SU-DHL-6 (cell line): ENCODE measurements at regions not wholly inside any gene's neighbourhood (a gene's known extent, or its start where the extent isn't known, plus 50 kb on each side); places are given as distances from the start of the nearest gene placed in this dataset.

Experiments
- H2AFZ ChIP-seq: fragments of 200-600 bp; sonication (generic); 2 replicates; pipeline ENCODE4 v1.6.1; 2014; ENCODE audit warnings: low read depth, mild to moderate bottlenecking, moderate library complexity, mixed read lengths, antibody characterized with exemption, low read length; ENCODE audit not compliant: severe bottlenecking
- H3F3A ChIP-seq: fragments of 200-600 bp; shearing (Covaris generic); 2 replicates; pipeline ENCODE4 v1.6.0; 2016; ENCODE audit warnings: antibody characterized with exemption, mild to moderate bottlenecking; ENCODE audit not compliant: insufficient read depth
- H3K27ac ChIP-seq: fragments of 200-600 bp; sonication (generic); 2 replicates; pipeline ENCODE4 v1.5.1; 2016; ENCODE audit warnings: low read depth, mild to moderate bottlenecking, low read length, moderate library complexity, mixed read lengths
- H3K27me3 ChIP-seq: fragments of 200-600 bp; sonication (generic), shearing (Covaris generic); 2 replicates; pipeline ENCODE4 v1.6.0; 2014; ENCODE audit warnings: mild to moderate bottlenecking, low read length
- H3K36me3 ChIP-seq: fragments of 200-600 bp; sonication (generic); 2 replicates; pipeline ENCODE4 v1.6.1; 2014; ENCODE audit warnings: mild to moderate bottlenecking, low read length, mixed read lengths
- H3K4me2 ChIP-seq: fragments of 300-600, 200-600 bp; shearing (Covaris generic), sonication (generic); 2 replicates; pipeline ENCODE4 v1.6.0; 2014; ENCODE audit warnings: low read length, low read depth, mild to moderate bottlenecking; ENCODE audit not compliant: poor library complexity, severe bottlenecking
- H3K4me3 ChIP-seq: fragments of 200-600 bp; sonication (generic); 2 replicates; pipeline ENCODE4 v1.5.1; 2014; ENCODE audit warnings: antibody characterized with exemption, low read length, mild to moderate bottlenecking, mixed read lengths; ENCODE audit not compliant: insufficient read depth, poor library complexity, severe bottlenecking
- H3K79me2 ChIP-seq: fragments of 200-600 bp; sonication (generic); 2 replicates; pipeline ENCODE4 v1.6.1; 2014; ENCODE audit warnings: mild to moderate bottlenecking, low read length, moderate library complexity; ENCODE audit not compliant: insufficient read depth
- H3K9ac ChIP-seq: fragments of 200-600 bp; sonication (generic); 2 replicates; pipeline ENCODE4 v1.7.0; 2014; ENCODE audit warnings: mild to moderate bottlenecking, low read length
- H3K9me2 ChIP-seq: fragments of 200-600 bp; sonication (generic); replicated peaks from 2 replicates; pipeline ENCODE4 v1.6.1; 2014; ENCODE audit warnings: low read length; ENCODE audit not compliant: insufficient read depth
- H3K9me3 ChIP-seq: fragments of 200-600 bp; sonication (generic); 2 replicates; pipeline ENCODE4 v1.6.1; 2014; ENCODE audit warnings: low read length, mixed read lengths; ENCODE audit not compliant: insufficient read depth
- H4K20me1 ChIP-seq: fragments of 200-600 bp; sonication (generic); 2 replicates; pipeline ENCODE4 v1.6.1; 2014; ENCODE audit warnings: low read depth, mild to moderate bottlenecking, antibody characterized with exemption, low read length, moderate library complexity, mixed read lengths
- EZH2phosphoT487 ChIP-seq: fragments of 200-600 bp; sonication (generic), shearing (Covaris generic); conservative IDR thresholded peaks from 2 replicates; pipeline ENCODE4 v1.6.1; 2018; ENCODE audit warnings: mild to moderate bottlenecking, antibody characterized with exemption, low read length, moderate library complexity, mixed read lengths
- TF ChIP-seq, protein P1 (sequence below): fragments of 200-600 bp; sonication (generic); IDR thresholded peaks from one replicate; pipeline ENCODE4 v1.5.1; 2017; ENCODE audit warnings: antibody characterized with exemption, mild to moderate bottlenecking, low read length, moderate library complexity; ENCODE audit not compliant: insufficient read depth, poor library complexity, severe bottlenecking

DNA sequence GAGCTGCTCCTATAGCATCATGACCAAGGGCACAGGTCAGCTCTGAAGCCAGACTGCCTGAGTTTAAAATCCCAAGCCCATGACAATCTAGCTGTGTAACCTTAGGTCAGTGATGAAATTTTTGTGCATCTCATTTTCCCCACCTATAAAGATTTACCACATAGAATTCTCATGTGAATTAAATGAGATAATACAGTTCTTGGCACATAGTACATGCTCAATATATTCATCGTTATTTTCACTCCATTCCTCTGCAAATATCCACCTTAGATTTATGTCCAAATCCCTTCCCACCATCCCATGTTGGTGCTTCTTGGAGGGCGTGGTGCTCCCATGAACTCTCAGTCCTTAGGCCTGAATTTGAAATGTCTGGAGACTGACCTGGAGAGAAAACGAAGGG is 300.1 kb downstream of the TLE3 start:
- Histone ChIP-seq H4K20me1 (no peaks in the 10 kb centered on the region), H3K79me2 (no peaks in the 10 kb centered on the region), H3K9me3 (no peaks in the 10 kb centered on the region), H2AFZ (no peak overlapping the region), H3K4me3 (no peak overlapping the region), H3K27me3 (no peaks in the 10 kb centered on the region), H3K9me2 (no peaks in the 10 kb centered on the region), H3K27ac (no peak overlapping the region), H3F3A (no peaks in the 10 kb centered on the region), H3K4me2 (no peak overlapping the region), H3K36me3 (no peaks in the 10 kb centered on the region), H3K9ac (no peak overlapping the region)
- no peak for TF ChIP-seq EZH2phosphoT487
- TF ChIP-seq, protein P1, sequence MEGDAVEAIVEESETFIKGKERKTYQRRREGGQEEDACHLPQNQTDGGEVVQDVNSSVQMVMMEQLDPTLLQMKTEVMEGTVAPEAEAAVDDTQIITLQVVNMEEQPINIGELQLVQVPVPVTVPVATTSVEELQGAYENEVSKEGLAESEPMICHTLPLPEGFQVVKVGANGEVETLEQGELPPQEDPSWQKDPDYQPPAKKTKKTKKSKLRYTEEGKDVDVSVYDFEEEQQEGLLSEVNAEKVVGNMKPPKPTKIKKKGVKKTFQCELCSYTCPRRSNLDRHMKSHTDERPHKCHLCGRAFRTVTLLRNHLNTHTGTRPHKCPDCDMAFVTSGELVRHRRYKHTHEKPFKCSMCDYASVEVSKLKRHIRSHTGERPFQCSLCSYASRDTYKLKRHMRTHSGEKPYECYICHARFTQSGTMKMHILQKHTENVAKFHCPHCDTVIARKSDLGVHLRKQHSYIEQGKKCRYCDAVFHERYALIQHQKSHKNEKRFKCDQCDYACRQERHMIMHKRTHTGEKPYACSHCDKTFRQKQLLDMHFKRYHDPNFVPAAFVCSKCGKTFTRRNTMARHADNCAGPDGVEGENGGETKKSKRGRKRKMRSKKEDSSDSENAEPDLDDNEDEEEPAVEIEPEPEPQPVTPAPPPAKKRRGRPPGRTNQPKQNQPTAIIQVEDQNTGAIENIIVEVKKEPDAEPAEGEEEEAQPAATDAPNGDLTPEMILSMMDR, result no peak

DNA sequence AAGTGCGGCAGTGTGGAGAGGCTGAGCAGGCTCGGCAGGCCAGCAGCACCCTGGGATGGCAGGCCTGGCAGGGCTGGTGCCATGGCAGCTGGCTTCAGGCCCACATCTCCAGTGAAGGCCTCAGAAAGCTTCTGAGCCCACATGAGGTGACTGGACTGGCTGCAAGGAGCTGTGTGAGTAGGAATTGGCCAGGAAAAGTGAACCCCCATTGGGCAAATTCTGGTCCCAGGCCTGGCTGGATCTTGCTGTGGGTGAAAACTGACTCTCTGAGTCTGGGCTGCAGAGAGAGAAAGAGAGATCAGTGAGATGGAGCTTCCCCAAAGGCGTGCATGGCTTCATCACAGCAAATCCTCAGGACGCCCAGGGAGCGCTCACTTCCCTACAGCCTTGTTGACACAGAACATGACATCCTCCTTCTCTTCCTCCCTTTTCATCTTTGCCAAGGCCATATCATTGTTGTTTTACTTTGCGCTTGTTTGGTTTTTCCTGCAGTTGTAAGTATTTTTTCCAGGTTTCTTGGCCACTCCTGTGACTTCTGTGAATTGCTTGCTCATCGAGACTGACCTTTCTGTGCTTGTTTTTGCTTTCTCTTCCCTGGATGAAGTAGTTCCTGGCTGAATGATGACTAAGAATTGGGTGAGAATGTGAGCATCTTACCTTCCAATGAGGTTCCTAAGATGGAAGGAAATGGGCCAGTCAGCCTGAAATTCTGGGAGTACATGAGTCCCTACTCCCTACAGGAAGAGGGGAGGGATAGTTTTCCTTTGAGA is 299.1 kb downstream of the TLE3 start:
- no peaks in the 10 kb centered on the region for H3K36me3 ChIP-seq
- no peaks in the 10 kb centered on the region for H3F3A ChIP-seq
- TF ChIP-seq, protein P1, result no peak
- no peak for TF ChIP-seq EZH2phosphoT487
- no peak overlapping the region for H3K27ac ChIP-seq
- H2AFZ ChIP-seq, result no peak overlapping the region
- H3K4me3 ChIP-seq, result no peak overlapping the region
- H3K79me2 ChIP-seq, result no peaks in the 10 kb centered on the region
- no peaks in the 10 kb centered on the region for H4K20me1 ChIP-seq
- H3K9me3 ChIP-seq, result no peaks in the 10 kb centered on the region
- no peak overlapping the region for H3K9ac ChIP-seq
- no peaks in the 10 kb centered on the region for H3K27me3 ChIP-seq
- no peak overlapping the region for H3K4me2 ChIP-seq
- H3K9me2 ChIP-seq, result no peaks in the 10 kb centered on the region

- H3F3A ChIP-seq, result no peaks in the 10 kb centered on the region
- no peak overlapping the region for H2AFZ ChIP-seq
- no peaks in the 10 kb centered on the region for H4K20me1 ChIP-seq
- H3K9me3 ChIP-seq, result no peaks in the 10 kb centered on the region
- H3K9me2 ChIP-seq, result no peaks in the 10 kb centered on the region
- no peak overlapping the region for H3K27ac ChIP-seq
- no peaks in the 10 kb centered on the region for H3K79me2 ChIP-seq
- no peak overlapping the region for H3K4me2 ChIP-seq
- TF ChIP-seq, protein P1, result no peak
- no peak for TF ChIP-seq EZH2phosphoT487
- H3K36me3 ChIP-seq, result no peaks in the 10 kb centered on the region
- H3K4me3 ChIP-seq, result no peak overlapping the region
- H3K9ac ChIP-seq, result no peak overlapping the region
- H3K27me3 ChIP-seq, result no peaks in the 10 kb centered on the region
These were observed 296.6 kb downstream of the TLE3 start for GRCh38 chr15:69801144-69801543.
